ENCODE measurements at regions not wholly inside any gene's neighbourhood (a gene's known extent, or its start where the extent isn't known, plus 50 kb on each side); places are given as distances from the start of the nearest gene placed in this dataset.
"Not testable (repeated sequence)": the region's sequence is repeated elsewhere in the genome, so short reads cannot be mapped to it uniquely, and the experiment has no call there.

GRCh38 chr3:65303431-65303830 is 615.6 kb upstream of the ADAMTS9 start:
- DNase-seq (ENCODE audit: low spot score): no peak

- DNase-seq (ENCODE audit: low spot score): no peak
Measured at GRCh38 chr3:65291448-65292125, 603.8 kb upstream of the ADAMTS9 start.

DNA sequence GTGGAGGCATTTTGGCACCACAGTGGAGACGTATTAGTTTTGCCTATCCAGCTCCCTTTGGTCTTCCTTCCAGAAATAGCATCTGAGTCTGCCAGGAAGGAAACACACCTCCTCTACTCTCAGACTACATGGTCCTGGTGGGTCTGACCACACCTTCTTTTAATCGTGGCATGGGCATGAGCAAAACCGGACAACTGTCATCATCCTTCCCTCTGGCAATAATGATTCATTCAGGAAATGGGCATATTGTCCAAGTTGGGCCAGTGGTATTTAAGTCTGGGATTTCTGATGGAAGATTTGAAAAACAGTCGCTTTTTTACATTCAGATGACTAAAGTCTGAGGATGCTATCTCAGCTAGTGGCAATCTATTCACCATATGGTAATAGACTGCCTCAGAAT is 601.0 kb upstream of the ADAMTS9 start:
- DNase-seq (ENCODE audit: low spot score): no peak

- DNase-seq (ENCODE audit: low spot score): no peak
Measured at GRCh38 chr3:65285956-65286355, 598.2 kb upstream of the ADAMTS9 start.

DNA sequence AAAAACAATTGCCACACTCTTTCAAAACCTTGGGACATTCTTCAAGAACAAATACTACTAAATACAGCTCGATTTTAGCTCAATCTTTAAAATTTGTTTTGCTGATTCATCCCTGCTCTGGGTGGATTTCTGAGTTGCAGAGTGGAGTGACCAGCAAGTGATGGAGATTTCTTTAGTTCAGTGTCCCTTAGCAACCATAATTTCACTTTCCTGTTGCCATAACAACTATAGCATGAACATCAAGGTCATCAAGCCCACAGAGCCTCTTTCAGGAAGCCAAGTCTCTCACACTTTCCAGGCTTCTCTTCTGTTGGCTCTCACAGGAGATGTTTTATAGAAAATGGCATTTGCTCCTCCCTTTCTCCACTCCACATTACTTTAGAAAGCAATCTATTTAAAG is 597.2 kb upstream of the ADAMTS9 start:
- DNase-seq (ENCODE audit: low spot score): no peak

DNA sequence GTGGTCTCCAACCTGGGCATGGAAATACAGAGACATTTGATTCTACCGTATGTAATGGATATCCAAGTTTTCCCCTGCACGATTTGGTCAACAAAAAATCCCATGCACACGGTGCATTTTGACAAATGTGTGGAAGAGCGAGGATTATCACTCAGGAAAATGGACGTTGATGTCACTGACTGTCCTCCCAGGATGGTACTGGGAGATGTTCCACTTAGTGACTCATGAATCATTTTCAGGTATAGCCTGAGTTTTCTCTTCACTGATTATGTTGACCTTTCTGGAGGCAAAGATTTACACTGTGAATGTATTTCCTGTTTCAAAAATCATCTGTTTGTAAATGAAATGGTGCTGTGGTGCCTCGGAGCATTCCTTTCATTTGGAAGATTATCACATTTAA is 596.7 kb upstream of the ADAMTS9 start:
- no peak for DNase-seq (ENCODE audit: low spot score)

GRCh38 chr3:65279225-65279782 is 591.5 kb upstream of the ADAMTS9 start:
- DNase-seq (ENCODE audit: low spot score): no peak

DNA sequence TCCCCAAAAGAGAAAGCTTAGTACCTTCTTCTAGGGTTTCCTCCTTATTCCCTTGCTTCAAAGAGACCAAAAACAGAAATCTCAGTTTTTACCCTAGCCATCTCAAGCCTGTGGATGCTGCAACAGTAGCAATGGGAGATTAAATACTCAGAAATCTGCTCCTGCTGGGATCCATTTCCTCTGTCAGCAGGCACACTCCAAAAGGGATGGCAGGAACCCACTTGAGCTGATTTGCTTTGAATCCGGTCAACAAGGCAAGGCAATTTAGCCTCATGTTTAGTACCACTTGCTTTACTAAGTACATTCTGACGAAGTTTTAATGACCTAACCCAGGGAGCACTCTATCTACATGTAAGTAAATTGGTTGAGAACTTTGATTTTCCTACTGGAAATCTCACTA is 590.0 kb upstream of the ADAMTS9 start:
- DNase-seq (ENCODE audit: low spot score): no peak

GRCh38 chr3:65276551-65276950 is 588.8 kb upstream of the ADAMTS9 start:
- DNase-seq (ENCODE audit: low spot score): no peak

DNA sequence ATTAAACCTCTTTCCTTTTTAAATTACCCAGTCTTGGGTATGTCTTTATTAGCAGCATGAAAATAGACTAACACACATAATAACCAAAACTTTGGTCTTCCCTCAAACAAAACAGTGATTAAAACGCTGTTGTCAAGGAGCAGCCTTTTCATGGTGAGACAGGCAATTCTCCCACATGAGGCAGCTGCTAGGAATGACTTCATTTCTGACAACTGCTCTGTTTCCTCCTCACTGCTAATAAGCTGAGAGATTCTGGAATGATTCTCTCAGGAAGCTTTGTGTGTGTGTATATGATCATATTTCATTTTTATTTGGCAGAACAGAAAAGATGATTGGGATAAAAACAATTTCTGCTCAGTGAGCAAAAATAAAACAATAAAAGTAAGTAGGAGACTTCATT is 580.6 kb upstream of the ADAMTS9 start:
- no peak for DNase-seq (ENCODE audit: low spot score)

- DNase-seq (ENCODE audit: low spot score): no peak
Measured at GRCh38 chr3:65265942-65266590, 578.3 kb upstream of the ADAMTS9 start.

GRCh38 chr3:65265511-65265910 is 577.7 kb upstream of the ADAMTS9 start:
- DNase-seq (ENCODE audit: low spot score): no peak

GRCh38 chr3:65262548-65262947 is 574.7 kb upstream of the ADAMTS9 start:
- DNase-seq (ENCODE audit: low spot score): no peak

GRCh38 chr3:65259946-65260345 is 572.1 kb upstream of the ADAMTS9 start:
- DNase-seq (ENCODE audit: low spot score): no peak

- DNase-seq (ENCODE audit: low spot score): not testable (repeated sequence)
Measured at GRCh38 chr3:65252914-65253313, 565.1 kb upstream of the ADAMTS9 start.

- DNase-seq (ENCODE audit: low spot score): no peak
Measured at GRCh38 chr3:65252266-65252665, 564.5 kb upstream of the ADAMTS9 start.

DNA sequence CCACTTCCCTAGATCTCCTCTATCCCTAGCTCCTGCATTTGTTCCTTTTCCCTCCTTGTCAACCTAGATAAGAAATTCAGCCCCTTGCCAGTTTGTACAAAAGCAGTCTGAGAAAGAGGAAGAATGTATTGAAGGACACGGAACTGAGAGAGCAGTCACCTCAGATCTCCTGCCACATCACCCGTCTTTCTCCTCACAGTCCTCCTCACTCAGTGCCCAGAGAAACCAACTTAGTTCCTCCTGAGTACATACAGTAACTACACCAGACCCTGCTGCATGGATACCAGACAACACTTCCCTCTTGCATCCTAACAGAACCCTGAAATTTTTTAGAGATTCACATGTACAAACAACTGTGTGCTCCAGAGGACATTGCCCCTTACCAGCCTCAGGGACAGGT is 563.6 kb upstream of the ADAMTS9 start:
- no peak for DNase-seq (ENCODE audit: low spot score)

- no peak for DNase-seq (ENCODE audit: low spot score)
Measured at GRCh38 chr3:65246561-65246960, 558.8 kb upstream of the ADAMTS9 start.

DNA sequence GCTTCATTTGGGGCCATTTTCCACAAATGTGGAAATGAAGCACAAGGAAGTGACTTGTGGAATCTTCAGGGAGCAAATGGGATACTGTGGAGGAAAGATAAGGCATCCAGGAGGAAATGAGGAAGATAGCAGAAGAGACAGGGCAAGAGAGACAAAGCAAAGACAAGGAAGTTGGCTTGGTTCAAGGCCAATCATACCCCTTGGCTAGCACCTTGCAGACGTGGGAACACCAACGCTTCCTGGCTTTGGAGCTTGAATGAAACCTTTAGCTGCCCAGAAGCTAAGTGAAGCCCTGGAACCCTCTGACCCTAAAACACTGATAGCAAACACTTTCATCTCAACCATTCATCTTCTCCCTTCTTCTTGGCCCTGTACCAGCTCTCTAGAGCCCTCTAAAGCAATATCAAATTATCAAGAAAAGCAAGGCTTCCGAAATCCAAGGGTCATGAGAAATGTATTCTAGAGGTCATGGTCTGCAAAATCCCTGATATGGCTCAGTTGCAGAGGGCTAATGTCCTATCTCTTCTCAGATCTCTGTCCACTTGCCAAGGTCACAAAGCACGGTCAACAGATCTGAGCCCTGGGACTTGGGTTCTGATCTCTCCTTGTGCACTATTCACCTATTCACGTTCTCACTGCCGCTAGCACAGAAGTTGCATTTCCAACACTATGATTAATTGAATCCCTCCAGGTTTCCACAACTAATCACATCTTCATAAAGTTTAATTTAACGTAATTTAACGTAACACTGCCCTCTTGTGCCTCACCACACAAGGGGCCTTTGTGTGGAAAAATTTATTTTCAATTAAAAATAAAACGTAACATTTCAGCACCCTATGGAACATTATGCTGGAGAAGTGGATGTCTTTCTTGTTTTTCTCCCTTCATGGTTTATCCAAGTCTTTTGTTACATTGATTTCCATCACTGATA is 557.6 kb upstream of the ADAMTS9 start:
- no peak for DNase-seq (ENCODE audit: low spot score)

DNA sequence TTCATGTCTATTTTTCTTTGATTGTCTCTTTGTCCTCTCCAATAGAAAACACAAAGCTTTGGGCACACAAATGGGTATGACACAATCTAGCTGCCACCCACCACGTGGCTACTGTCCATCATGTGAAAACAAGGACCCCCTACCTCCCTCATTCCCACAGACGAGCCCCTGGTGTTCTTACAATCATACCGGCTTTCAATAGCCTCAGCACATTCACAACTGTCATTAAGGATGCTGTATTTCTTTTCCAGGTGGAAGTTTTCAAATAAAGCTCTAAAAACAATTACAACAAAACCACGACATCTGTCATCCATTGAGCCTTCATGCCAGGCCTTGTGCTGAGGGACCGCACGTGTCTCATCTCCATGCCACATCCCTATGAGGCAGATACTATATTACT is 552.6 kb upstream of the ADAMTS9 start:
- no peak for DNase-seq (ENCODE audit: low spot score)

GRCh38 chr3:65238652-65239051 is 550.9 kb upstream of the ADAMTS9 start:
- no peak for DNase-seq (ENCODE audit: low spot score)

GRCh38 chr3:65234499-65234898 is 546.7 kb upstream of the ADAMTS9 start:
- no peak for DNase-seq (ENCODE audit: low spot score)

- no peak for DNase-seq (ENCODE audit: low spot score)
Measured at GRCh38 chr3:65233561-65233960, 545.8 kb upstream of the ADAMTS9 start.
